ENCODE measurements at regions not wholly inside any gene's neighbourhood (a gene's known extent, or its start where the extent isn't known, plus 50 kb on each side); places are given as distances from the start of the nearest gene placed in this dataset.
"Not testable (repeated sequence)": the region's sequence is repeated elsewhere in the genome, so short reads cannot be mapped to it uniquely, and the experiment has no call there.

DNA sequence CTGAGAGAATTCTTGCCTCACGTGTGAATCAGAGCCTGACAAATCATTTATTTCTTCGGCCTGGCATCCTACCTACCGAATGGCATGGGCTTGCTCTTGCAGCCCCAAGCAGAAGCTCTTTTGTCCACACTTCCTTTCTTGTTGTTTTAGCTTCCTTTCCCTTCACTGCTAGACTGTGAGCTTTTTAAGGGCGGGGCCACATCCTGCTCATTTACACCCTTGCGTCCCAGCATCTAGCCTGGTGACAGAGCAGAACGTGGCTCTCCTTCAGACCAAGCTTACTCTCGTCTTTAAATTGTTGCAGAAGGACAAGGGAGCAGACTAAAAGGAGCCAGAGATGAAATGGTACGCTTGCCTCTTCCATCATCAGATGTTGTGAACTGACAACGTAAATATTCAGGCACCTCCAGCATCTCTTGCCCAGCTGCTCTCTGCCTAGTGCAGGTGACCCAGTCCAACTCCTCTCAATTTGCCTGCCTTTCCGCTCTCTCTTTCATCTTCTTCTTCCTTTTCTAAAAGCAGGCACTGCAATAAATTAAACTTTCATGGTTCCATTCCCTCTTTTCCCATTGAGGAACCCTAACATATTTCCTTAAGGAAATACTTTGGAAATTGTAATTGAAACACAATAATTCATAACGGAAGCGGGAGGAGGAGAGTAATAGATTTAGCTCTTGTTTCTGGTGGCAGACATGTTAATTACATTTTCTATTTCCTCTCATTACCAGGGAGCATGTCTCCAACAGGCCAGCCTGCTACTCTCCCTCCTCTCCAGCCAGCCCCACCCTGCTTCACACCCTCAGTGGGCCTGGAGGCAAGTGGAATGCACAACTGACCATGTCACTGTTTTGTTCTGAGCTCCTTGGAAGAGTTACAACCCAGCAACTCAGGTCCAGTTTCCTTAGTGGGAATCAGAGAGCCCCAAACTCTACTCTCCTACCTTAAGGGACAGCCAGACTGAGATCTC, 228.1 kb upstream of the TRIB2 start:
- no peak overlapping the region; the same call in 1 of the 2 replicates for H3K27ac ChIP-seq (ENCODE audit: low read length)

DNA sequence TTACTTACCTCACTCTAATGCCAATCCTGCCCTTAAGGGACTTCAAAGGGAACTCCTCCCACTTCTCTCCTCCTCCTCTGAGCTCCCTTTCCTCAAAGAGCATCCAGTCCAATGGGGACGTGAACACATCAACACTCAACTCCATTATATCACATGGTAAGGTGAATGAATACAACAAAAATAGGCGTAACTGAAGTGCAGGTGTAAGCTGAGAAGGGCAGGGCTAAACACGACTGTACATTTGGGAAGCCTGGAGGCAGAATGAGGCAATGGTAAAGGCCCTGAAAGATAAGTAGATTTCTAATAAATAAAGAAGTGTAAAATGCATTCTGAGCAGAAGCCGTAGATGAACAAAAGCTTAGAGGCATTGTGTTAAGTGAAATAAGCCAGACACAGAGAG, 226.1 kb upstream of the TRIB2 start:
- Histone ChIP-seq H3K4me1 (ENCODE audit: control insufficient read depth, insufficient read depth, low read length) (0 out of 2 replicates have a peak, but pooled peaks cover 4% of the 10 kb centered on the region), H3K27ac (ENCODE audit: low read length) (no peak overlapping the region), H3K27me3 (ENCODE audit: control insufficient read depth, insufficient read depth, low read length) (no peaks in the 10 kb centered on the region), H3K4me3 (ENCODE audit: low read depth in 2 of 2, low read length in 2 of 2) (no peak overlapping the region), H3K36me3 (ENCODE audit: control insufficient read depth, insufficient read depth, low read length) (no peaks in the 10 kb centered on the region), H3K9me3 (ENCODE audit: control insufficient read depth, insufficient read depth, low read depth, low read length) (no peaks in the 10 kb centered on the region)
- no peak for DNase-seq (ENCODE audit: low read depth, low spot score)
- POLR2A ChIA-PET = no interaction called here
- in situ Hi-C loops (cut with HindIII; ENCODE audit: low pct_unique_long_range_greater_than_20kb, low sequenced_read_pairs) (no loop called here), intact Hi-C loops (cut with micrococcal nuclease; ENCODE audit: unreplicated experiment) (no loop called here)
- no TSS peak for BruUV-seq (replicated peaks)
- CTCF ChIA-PET = no interaction called here
- no peak for ATAC-seq
- no peak for TF ChIP-seq CTCF (IDR thresholded peaks at IDR 0.05)
- no peak for TF ChIP-seq POLR2AphosphoS5 (IDR thresholded peaks at IDR 0.05; ENCODE audit: low read depth, low read length)
- TF ChIP-seq TCF7L2 (IDR thresholded peaks at IDR 0.05; ENCODE audit: low read depth, low read length) = no peak
- TF ChIP-seq, protein P1, sequence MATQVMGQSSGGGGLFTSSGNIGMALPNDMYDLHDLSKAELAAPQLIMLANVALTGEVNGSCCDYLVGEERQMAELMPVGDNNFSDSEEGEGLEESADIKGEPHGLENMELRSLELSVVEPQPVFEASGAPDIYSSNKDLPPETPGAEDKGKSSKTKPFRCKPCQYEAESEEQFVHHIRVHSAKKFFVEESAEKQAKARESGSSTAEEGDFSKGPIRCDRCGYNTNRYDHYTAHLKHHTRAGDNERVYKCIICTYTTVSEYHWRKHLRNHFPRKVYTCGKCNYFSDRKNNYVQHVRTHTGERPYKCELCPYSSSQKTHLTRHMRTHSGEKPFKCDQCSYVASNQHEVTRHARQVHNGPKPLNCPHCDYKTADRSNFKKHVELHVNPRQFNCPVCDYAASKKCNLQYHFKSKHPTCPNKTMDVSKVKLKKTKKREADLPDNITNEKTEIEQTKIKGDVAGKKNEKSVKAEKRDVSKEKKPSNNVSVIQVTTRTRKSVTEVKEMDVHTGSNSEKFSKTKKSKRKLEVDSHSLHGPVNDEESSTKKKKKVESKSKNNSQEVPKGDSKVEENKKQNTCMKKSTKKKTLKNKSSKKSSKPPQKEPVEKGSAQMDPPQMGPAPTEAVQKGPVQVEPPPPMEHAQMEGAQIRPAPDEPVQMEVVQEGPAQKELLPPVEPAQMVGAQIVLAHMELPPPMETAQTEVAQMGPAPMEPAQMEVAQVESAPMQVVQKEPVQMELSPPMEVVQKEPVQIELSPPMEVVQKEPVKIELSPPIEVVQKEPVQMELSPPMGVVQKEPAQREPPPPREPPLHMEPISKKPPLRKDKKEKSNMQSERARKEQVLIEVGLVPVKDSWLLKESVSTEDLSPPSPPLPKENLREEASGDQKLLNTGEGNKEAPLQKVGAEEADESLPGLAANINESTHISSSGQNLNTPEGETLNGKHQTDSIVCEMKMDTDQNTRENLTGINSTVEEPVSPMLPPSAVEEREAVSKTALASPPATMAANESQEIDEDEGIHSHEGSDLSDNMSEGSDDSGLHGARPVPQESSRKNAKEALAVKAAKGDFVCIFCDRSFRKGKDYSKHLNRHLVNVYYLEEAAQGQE (IDR thresholded peaks at IDR 0.05; ENCODE audit: insufficient read depth in 1 of 2, low read depth in 2 of 2, low read length in 1 of 2) = no peak
- no peak for TF ChIP-seq SIN3A (IDR thresholded peaks at IDR 0.05; ENCODE audit: borderline replicate concordance, insufficient read depth, low read depth, low read length)

More for the DNA sequence above, 228.1 kb upstream of the TRIB2 start:
- TF ChIP-seq POLR2AphosphoS5 (IDR thresholded peaks at IDR 0.05; ENCODE audit: low read depth, low read length) (no peak), CTCF (IDR thresholded peaks at IDR 0.05) (no peak), TCF7L2 (IDR thresholded peaks at IDR 0.05; ENCODE audit: low read depth, low read length) (no peak), SIN3A (IDR thresholded peaks at IDR 0.05; ENCODE audit: borderline replicate concordance, insufficient read depth, low read depth, low read length) (no peak)
- TF ChIP-seq, protein P1 (IDR thresholded peaks at IDR 0.05; ENCODE audit: insufficient read depth in 1 of 2, low read depth in 2 of 2, low read length in 1 of 2) = no peak
- Histone ChIP-seq H3K9me3 (ENCODE audit: control insufficient read depth, insufficient read depth, low read depth, low read length) (peaks cover under 1% of the 10 kb centered on the region; the same call in 1 of the 2 replicates), H3K4me1 (ENCODE audit: control insufficient read depth, insufficient read depth, low read length) (0 out of 2 replicates have a peak, but pooled peaks cover 4% of the 10 kb centered on the region), H3K4me3 (ENCODE audit: low read depth in 2 of 2, low read length in 2 of 2) (no peak overlapping the region), H3K36me3 (ENCODE audit: control insufficient read depth, insufficient read depth, low read length) (no peaks in the 10 kb centered on the region), H3K27me3 (ENCODE audit: control insufficient read depth, insufficient read depth, low read length) (no peaks in the 10 kb centered on the region)
- in situ Hi-C loops (cut with HindIII; ENCODE audit: low pct_unique_long_range_greater_than_20kb, low sequenced_read_pairs) (no loop called here), intact Hi-C loops (cut with micrococcal nuclease; ENCODE audit: unreplicated experiment) (no loop called here)
- ChIA-PET CTCF (no interaction called here), POLR2A (no interaction called here)
- DNase-seq (ENCODE audit: low read depth, low spot score) (no peak), ATAC-seq (no peak)
- BruUV-seq (replicated peaks) = no TSS peak

- H3K27me3 ChIP-seq (ENCODE audit: control insufficient read depth, insufficient read depth, low read length); intact Hi-C loops (cut with micrococcal nuclease; ENCODE audit: unreplicated experiment); BruUV-seq (replicated peaks); H3K9me3 ChIP-seq (ENCODE audit: control insufficient read depth, insufficient read depth, low read depth, low read length); CTCF ChIA-PET; H3K27ac ChIP-seq (ENCODE audit: low read length); H3K4me1 ChIP-seq (ENCODE audit: control insufficient read depth, insufficient read depth, low read length); H3K4me3 ChIP-seq (ENCODE audit: low read depth in 2 of 2, low read length in 2 of 2); ATAC-seq; DNase-seq (ENCODE audit: low read depth, low spot score); POLR2A ChIA-PET; H3K36me3 ChIP-seq (ENCODE audit: control insufficient read depth, insufficient read depth, low read length); in situ Hi-C loops (cut with HindIII; ENCODE audit: low pct_unique_long_range_greater_than_20kb, low sequenced_read_pairs): not testable (repeated sequence)
Measured at GRCh38 chr2:12492360-12492759, 224.4 kb upstream of the TRIB2 start.

Measured in Panc1 (cell line).